ENCODE measurements at regions not wholly inside any gene's neighbourhood (a gene's known extent, or its start where the extent isn't known, plus 50 kb on each side); places are given as distances from the start of the nearest gene placed in this dataset.

- Mint-ChIP-seq H3K4me1 (peaks cover 0 to 6% (median 0%) of the 10 kb centered on the region in 4 donors), H3K36me3 (no peaks in the 10 kb centered on the region), H3K27me3 (no peaks in the 10 kb centered on the region), H3K27ac (no peak overlapping the region), H3K4me3 (no peak overlapping the region), H3K9me3 (no peaks in the 10 kb centered on the region)
- Histone ChIP-seq H3K9me3 (ENCODE audit: control insufficient read depth in 1 of 2, low read length in 2 of 2) (no peaks in the 10 kb centered on the region), H3K27ac (ENCODE audit: low read depth, low read length) (no peak overlapping the region), H3K4me1 (ENCODE audit: insufficient read depth, low read length) (no peaks in the 10 kb centered on the region), H3K4me3 (ENCODE audit: low read length in 2 of 2) (no peak overlapping the region), H3K27me3 (ENCODE audit: insufficient read depth, low read length) (no peaks in the 10 kb centered on the region), H3K36me3 (ENCODE audit: insufficient read depth, low read length) (no peaks in the 10 kb centered on the region)
- CTCF ChIA-PET (ENCODE audit: partially characterized antibody) = no interaction called here
- no peak for DNase-seq
- POLR2A ChIA-PET (ENCODE audit: partially characterized antibody) = no interaction called here
- intact Hi-C loops (cut with micrococcal nuclease) = no loop called here
These were observed 131.0 kb upstream of the HUWE1 start for GRCh38 chrX:53817548-53817947.

DNA sequence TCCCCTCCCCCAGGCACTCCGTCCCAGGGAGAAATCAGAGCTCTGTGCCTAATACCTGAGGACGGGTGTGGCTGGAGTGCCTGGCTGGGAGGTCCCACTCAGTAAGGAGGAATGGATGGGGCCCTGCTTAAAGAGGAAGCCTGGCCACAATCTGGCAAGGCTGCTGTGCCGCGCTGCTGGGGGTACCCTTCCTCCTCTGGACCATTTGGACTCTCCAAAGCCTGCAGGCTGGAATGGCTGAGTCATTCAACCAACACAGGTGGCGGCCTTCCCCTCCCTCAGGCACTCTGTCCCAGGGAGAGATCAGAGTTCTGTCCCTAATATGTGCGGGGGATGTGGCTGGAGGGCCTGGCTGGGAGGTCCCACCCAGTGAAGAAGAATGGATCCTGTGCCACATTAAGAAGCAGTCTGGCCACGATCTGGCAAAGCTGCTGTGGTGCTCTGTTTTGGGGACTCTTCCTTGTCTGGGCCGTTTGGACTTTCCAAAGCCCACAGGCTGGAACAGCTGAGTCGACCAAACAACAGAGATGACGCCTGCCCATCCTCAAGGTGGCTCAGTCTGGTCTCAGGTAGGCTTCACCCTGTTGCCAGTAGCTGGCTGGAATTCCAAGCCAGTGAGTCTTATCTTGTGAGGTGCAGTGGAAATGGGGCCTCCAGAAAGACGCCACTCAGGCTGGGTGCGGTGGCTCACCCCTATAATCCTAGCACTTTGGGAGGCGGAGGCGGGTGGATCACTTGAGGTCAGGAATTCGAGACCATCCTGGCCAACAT, 127.3 kb upstream of the HUWE1 start:
- Histone ChIP-seq H3K36me3 (ENCODE audit: insufficient read depth, low read length) (no peaks in the 10 kb centered on the region), H3K9me3 (ENCODE audit: control insufficient read depth in 1 of 2, low read length in 2 of 2) (no peaks in the 10 kb centered on the region), H3K4me3 (ENCODE audit: low read length in 2 of 2) (no peak overlapping the region), H3K4me1 (ENCODE audit: insufficient read depth, low read length) (no peaks in the 10 kb centered on the region), H3K27ac (ENCODE audit: low read depth, low read length) (no peak overlapping the region), H3K27me3 (ENCODE audit: insufficient read depth, low read length) (no peaks in the 10 kb centered on the region)
- no peaks in the 10 kb centered on the region for H3K27me3 Mint-ChIP-seq
- POLR2A ChIA-PET (ENCODE audit: partially characterized antibody) = no interaction called here
- DNase-seq = no peak
- H3K27ac Mint-ChIP-seq = no peak overlapping the region
- peaks cover 0 to 6% (median 0%) of the 10 kb centered on the region in 4 donors for H3K4me1 Mint-ChIP-seq
- no peak overlapping the region for H3K4me3 Mint-ChIP-seq
- CTCF ChIA-PET (ENCODE audit: partially characterized antibody) = no interaction called here
- no peaks in the 10 kb centered on the region for H3K9me3 Mint-ChIP-seq
- intact Hi-C loops (cut with micrococcal nuclease) = no loop called here
- H3K36me3 Mint-ChIP-seq = no peaks in the 10 kb centered on the region

GRCh38 chrX:53798281-53798680, 111.8 kb upstream of the HUWE1 start:
- no peaks in the 10 kb centered on the region for H3K36me3 ChIP-seq (ENCODE audit: insufficient read depth, low read length)
- Mint-ChIP-seq H3K4me3 (peak overlapping the region in 1 of 8 donors; percentile 4), H3K36me3 (no peaks in the 10 kb centered on the region), H3K27ac (no peak overlapping the region), H3K4me1 (peaks cover 0 to 5% (median 5%) of the 10 kb centered on the region in 4 donors), H3K9me3 (peaks cover 0 to 17% (median 9%) of the 10 kb centered on the region in 8 donors), H3K27me3 (peaks cover 0 to 4% of the 10 kb centered on the region in 2 donors)
- CTCF ChIA-PET (ENCODE audit: partially characterized antibody) = no interaction called here
- intact Hi-C loops (cut with micrococcal nuclease) = no loop called here
- peaks cover 3% of the 10 kb centered on the region for H3K4me1 ChIP-seq (ENCODE audit: insufficient read depth, low read length)
- H3K9me3 ChIP-seq (ENCODE audit: control insufficient read depth in 1 of 2, low read length in 2 of 2) = no peaks in the 10 kb centered on the region
- no peaks in the 10 kb centered on the region for H3K27me3 ChIP-seq (ENCODE audit: insufficient read depth, low read length)
- peak in 4 of 5 donors; percentile 4 to 23 (median 14) for DNase-seq
- POLR2A ChIA-PET (ENCODE audit: partially characterized antibody) = no interaction called here
- H3K27ac ChIP-seq (ENCODE audit: low read depth, low read length) = no peak overlapping the region
- H3K4me3 ChIP-seq (ENCODE audit: low read length in 2 of 2) = no peak overlapping the region

DNA sequence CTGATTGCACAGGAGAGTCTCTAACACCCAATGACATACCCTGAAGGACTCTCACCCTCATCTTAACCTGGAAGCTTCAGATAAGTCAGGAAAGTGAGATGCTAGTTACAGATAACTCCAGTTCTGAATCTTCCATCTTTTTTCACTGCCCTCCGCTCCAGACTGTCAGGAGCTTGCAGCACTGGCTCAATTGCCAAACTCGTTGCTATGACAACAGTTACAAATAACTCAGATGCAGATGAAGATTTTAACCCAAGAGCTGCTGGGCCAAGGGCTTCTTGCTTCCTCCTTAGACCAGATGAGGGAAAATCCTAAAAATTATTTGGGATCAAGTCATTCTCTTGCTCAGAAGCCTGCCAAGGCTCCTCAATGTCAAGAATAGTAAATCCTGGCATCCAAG, 109.1 kb upstream of the HUWE1 start:
- H3K27ac ChIP-seq (ENCODE audit: low read depth, low read length) = no peak overlapping the region
- peaks cover 0 to 14% (median 9%) of the 10 kb centered on the region in 8 donors for H3K9me3 Mint-ChIP-seq
- no peaks in the 10 kb centered on the region for H3K27me3 ChIP-seq (ENCODE audit: insufficient read depth, low read length)
- H3K36me3 ChIP-seq (ENCODE audit: insufficient read depth, low read length) = no peaks in the 10 kb centered on the region
- peaks cover 0 to 5% (median 5%) of the 10 kb centered on the region in 4 donors for H3K4me1 Mint-ChIP-seq
- H3K4me3 ChIP-seq (ENCODE audit: low read length in 2 of 2) = no peak overlapping the region
- no peaks in the 10 kb centered on the region for H3K36me3 Mint-ChIP-seq
- H3K9me3 ChIP-seq (ENCODE audit: control insufficient read depth in 1 of 2, low read length in 2 of 2) = no peaks in the 10 kb centered on the region
- POLR2A ChIA-PET (ENCODE audit: partially characterized antibody) = no interaction called here
- H3K27ac Mint-ChIP-seq = no peak overlapping the region
- H3K4me3 Mint-ChIP-seq = no peak overlapping the region
- H3K27me3 Mint-ChIP-seq = no peaks in the 10 kb centered on the region
- peaks cover 3% of the 10 kb centered on the region for H3K4me1 ChIP-seq (ENCODE audit: insufficient read depth, low read length)
- DNase-seq = no peak
- intact Hi-C loops (cut with micrococcal nuclease) = no loop called here
- CTCF ChIA-PET (ENCODE audit: partially characterized antibody) = no interaction called here

DNA sequence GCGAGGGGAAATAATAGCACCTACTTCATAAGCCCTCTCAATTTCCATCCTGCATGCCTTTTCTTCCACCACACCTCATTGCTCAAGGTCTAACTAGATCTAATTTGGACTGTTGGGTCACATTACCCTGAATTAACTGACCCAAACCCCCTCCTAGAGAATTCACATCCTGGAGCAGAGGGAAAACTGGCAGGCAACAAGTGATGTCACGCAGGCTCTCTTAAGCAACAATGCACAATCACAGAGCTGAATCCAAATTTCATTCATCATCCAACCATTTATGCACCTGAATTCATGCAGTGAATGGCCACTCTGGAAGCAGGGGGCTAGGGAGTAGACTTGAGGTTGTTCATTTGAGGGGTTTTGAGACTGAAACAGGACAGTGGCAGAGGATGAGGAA, 107.7 kb upstream of the HUWE1 start:
- Histone ChIP-seq H3K4me1 (ENCODE audit: insufficient read depth, low read length) (peaks cover 3% of the 10 kb centered on the region), H3K4me3 (ENCODE audit: low read length in 2 of 2) (no peak overlapping the region), H3K27ac (ENCODE audit: low read depth, low read length) (no peak overlapping the region), H3K36me3 (ENCODE audit: insufficient read depth, low read length) (no peaks in the 10 kb centered on the region), H3K9me3 (ENCODE audit: control insufficient read depth in 1 of 2, low read length in 2 of 2) (no peaks in the 10 kb centered on the region), H3K27me3 (ENCODE audit: insufficient read depth, low read length) (no peaks in the 10 kb centered on the region)
- Mint-ChIP-seq H3K4me3 (no peak overlapping the region), H3K27ac (peak overlapping the region in 1 of 7 donors; percentile 17), H3K9me3 (peaks cover 0 to 4% (median 2%) of the 10 kb centered on the region in 8 donors), H3K36me3 (no peaks in the 10 kb centered on the region), H3K27me3 (no peaks in the 10 kb centered on the region), H3K4me1 (peaks cover 0 to 5% (median 5%) of the 10 kb centered on the region in 4 donors)
- DNase-seq = no peak
- intact Hi-C loops (cut with micrococcal nuclease) = no loop called here
- ChIA-PET CTCF (ENCODE audit: partially characterized antibody) (no interaction called here), POLR2A (ENCODE audit: partially characterized antibody) (no interaction called here)

GRCh38 chrX:53768865-53769264, 82.3 kb upstream of the HUWE1 start:
- Mint-ChIP-seq H3K4me3 (no peak overlapping the region), H3K27me3 (no peaks in the 10 kb centered on the region), H3K27ac (no peak overlapping the region), H3K4me1 (peaks cover 0 to 12% (median 4%) of the 10 kb centered on the region in 4 donors), H3K9me3 (no peaks in the 10 kb centered on the region), H3K36me3 (no peaks in the 10 kb centered on the region)
- Histone ChIP-seq H3K36me3 (ENCODE audit: insufficient read depth, low read length) (no peaks in the 10 kb centered on the region), H3K4me1 (ENCODE audit: insufficient read depth, low read length) (no peaks in the 10 kb centered on the region), H3K4me3 (ENCODE audit: low read length in 2 of 2) (no peak overlapping the region), H3K27ac (ENCODE audit: low read depth, low read length) (no peak overlapping the region), H3K27me3 (ENCODE audit: insufficient read depth, low read length) (no peaks in the 10 kb centered on the region), H3K9me3 (ENCODE audit: control insufficient read depth in 1 of 2, low read length in 2 of 2) (no peaks in the 10 kb centered on the region)
- no peak for DNase-seq
- ChIA-PET CTCF (ENCODE audit: partially characterized antibody) (no interaction called here), POLR2A (ENCODE audit: partially characterized antibody) (no interaction called here)
- intact Hi-C loops (cut with micrococcal nuclease) = no loop called here

DNA sequence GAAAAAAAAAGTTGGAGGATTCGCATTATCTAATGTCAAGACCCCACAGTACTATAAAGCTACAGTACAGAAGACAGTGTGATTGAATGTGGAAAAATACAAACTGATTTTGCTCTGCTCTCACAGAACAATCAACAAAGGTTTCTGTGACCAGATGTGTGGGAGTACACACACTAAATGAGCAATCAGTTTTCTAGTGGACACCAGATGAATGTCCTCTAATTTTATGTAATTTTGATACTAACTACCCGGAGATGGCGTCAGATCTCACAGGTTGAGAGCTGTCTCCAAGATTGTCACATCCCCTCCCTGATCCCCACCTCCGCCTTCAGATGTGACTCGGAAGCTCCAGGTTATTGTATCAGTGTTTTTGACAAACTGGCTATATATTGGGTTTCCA, 81.9 kb upstream of the HUWE1 start:
- Mint-ChIP-seq H3K9me3 (no peaks in the 10 kb centered on the region), H3K4me3 (no peak overlapping the region), H3K4me1 (peaks cover 0 to 12% (median 4%) of the 10 kb centered on the region in 4 donors)

More for the DNA sequence above, 81.9 kb upstream of the HUWE1 start:
- CTCF ChIA-PET (ENCODE audit: partially characterized antibody) = no interaction called here
- Histone ChIP-seq H3K4me3 (ENCODE audit: low read length in 2 of 2) (no peak overlapping the region), H3K36me3 (ENCODE audit: insufficient read depth, low read length) (no peaks in the 10 kb centered on the region), H3K27me3 (ENCODE audit: insufficient read depth, low read length) (no peaks in the 10 kb centered on the region), H3K9me3 (ENCODE audit: control insufficient read depth in 1 of 2, low read length in 2 of 2) (no peaks in the 10 kb centered on the region), H3K27ac (ENCODE audit: low read depth, low read length) (no peak overlapping the region), H3K4me1 (ENCODE audit: insufficient read depth, low read length) (no peaks in the 10 kb centered on the region)
- Mint-ChIP-seq H3K27me3 (no peaks in the 10 kb centered on the region), H3K36me3 (no peaks in the 10 kb centered on the region), H3K27ac (no peak overlapping the region)
- intact Hi-C loops (cut with micrococcal nuclease) = no loop called here
- POLR2A ChIA-PET (ENCODE audit: partially characterized antibody) = no interaction called here
- DNase-seq = no peak
